ENCODE measurements at regions not wholly inside any gene's neighbourhood (a gene's known extent, or its start where the extent isn't known, plus 50 kb on each side); places are given as distances from the start of the nearest gene placed in this dataset.

- no peak for TF ChIP-seq TEAD4 (IDR thresholded peaks at IDR 0.05)
- no peak for TF ChIP-seq YY1 (IDR thresholded peaks at IDR 0.05; ENCODE audit: low read depth)
- no peak for TF ChIP-seq REST (IDR thresholded peaks at IDR 0.05; ENCODE audit: low read depth)
- TF ChIP-seq TAF1 (IDR thresholded peaks at IDR 0.05; ENCODE audit: low read depth), result no peak
- TF ChIP-seq CREB1 (IDR thresholded peaks at IDR 0.05; ENCODE audit: low read depth), result no peak
- TF ChIP-seq EP300 (IDR thresholded peaks at IDR 0.05; ENCODE audit: borderline replicate concordance), result no peak
- TF ChIP-seq CEBPB (IDR thresholded peaks at IDR 0.05), result no peak
- no peak for TF ChIP-seq MAX (IDR thresholded peaks at IDR 0.05)
- no peak for TF ChIP-seq EGR1 (IDR thresholded peaks at IDR 0.05)
- TF ChIP-seq NFIC (IDR thresholded peaks at IDR 0.05), result no peak
Observed at GRCh38 chr17:27009087-27009486, 284.8 kb upstream of the WSB1 start.
